Mesothelial cell of epicardium (in vitro differentiated cells): ENCODE measurements at regions not wholly inside any gene's neighbourhood (a gene's known extent, or its start where the extent isn't known, plus 50 kb on each side); places are given as distances from the start of the nearest gene placed in this dataset.

Experiments
- DNase-seq, 2 experiments: peaks; one replicate each; pipeline ENCODE4 v3.0.0; 2021; ENCODE audit warnings: low spot score in 2 of 2; ENCODE audit not compliant: unreplicated experiment in 2 of 2
- H3K27ac Mint-ChIP-seq: 2 replicates; pipeline ENCODE4 v1.8.0; 2021; ENCODE audit warnings: mixed read lengths
- H3K27me3 Mint-ChIP-seq: 2 replicates; pipeline ENCODE4 v1.8.0; 2021; ENCODE audit warnings: low read depth, mixed read lengths
- H3K36me3 Mint-ChIP-seq: 2 replicates; pipeline ENCODE4 v1.8.0; 2021; ENCODE audit warnings: mixed read lengths
- H3K4me1 Mint-ChIP-seq: 2 replicates; pipeline ENCODE4 v1.8.0; 2021; ENCODE audit warnings: mixed read lengths
- H3K4me3 Mint-ChIP-seq: 2 replicates; pipeline ENCODE4 v1.8.0; 2021; ENCODE audit warnings: mild to moderate bottlenecking, moderate library complexity, mixed read lengths
- H3K9me3 Mint-ChIP-seq: 2 replicates; pipeline ENCODE4 v1.8.0; 2021; ENCODE audit warnings: mixed read lengths
- CTCF ChIP-seq: fragments of 200-600 bp; sonication (generic); IDR thresholded peaks from one replicate; pipeline ENCODE4 v1.5.0; 2021; ENCODE audit warnings: antibody characterized with exemption; ENCODE audit not compliant: unreplicated experiment

GRCh38 chr10:9193120-9193519, 1138.6 kb downstream of the GATA3 start:
- TF ChIP-seq CTCF = no peak
- Mint-ChIP-seq H3K36me3 (no peaks in the 10 kb centered on the region), H3K9me3 (no peaks in the 10 kb centered on the region), H3K4me1 (no peaks in the 10 kb centered on the region), H3K27ac (no peak overlapping the region), H3K27me3 (peaks cover 6% of the 10 kb centered on the region), H3K4me3 (no peak overlapping the region)
- no peak for DNase-seq

- Mint-ChIP-seq H3K27me3 (peaks cover 6% of the 10 kb centered on the region), H3K9me3 (no peaks in the 10 kb centered on the region), H3K36me3 (no peaks in the 10 kb centered on the region), H3K4me1 (peaks cover 2% of the 10 kb centered on the region), H3K4me3 (no peak overlapping the region), H3K27ac (no peak overlapping the region)
- no peak for DNase-seq
- no peak for TF ChIP-seq CTCF
Measured at GRCh38 chr10:9195385-9195784, 1140.9 kb downstream of the GATA3 start.

- Mint-ChIP-seq H3K4me1 (peaks cover 2% of the 10 kb centered on the region), H3K27ac (no peak overlapping the region), H3K4me3 (no peak overlapping the region), H3K9me3 (no peaks in the 10 kb centered on the region), H3K36me3 (no peaks in the 10 kb centered on the region), H3K27me3 (peaks cover 6% of the 10 kb centered on the region)
- no peak for TF ChIP-seq CTCF
- DNase-seq = no peak
Measured at GRCh38 chr10:9198611-9199010, 1144.1 kb downstream of the GATA3 start.

GRCh38 chr10:9205558-9205957, 1151.1 kb downstream of the GATA3 start:
- Mint-ChIP-seq H3K27ac (no peak overlapping the region), H3K4me1 (peaks cover 3% of the 10 kb centered on the region), H3K27me3 (no peaks in the 10 kb centered on the region), H3K4me3 (no peak overlapping the region), H3K9me3 (no peaks in the 10 kb centered on the region), H3K36me3 (no peaks in the 10 kb centered on the region)
- no peak for DNase-seq
- no peak for TF ChIP-seq CTCF

- Mint-ChIP-seq H3K4me1 (peaks cover 10% of the 10 kb centered on the region), H3K36me3 (no peaks in the 10 kb centered on the region), H3K27me3 (no peaks in the 10 kb centered on the region), H3K9me3 (no peaks in the 10 kb centered on the region), H3K4me3 (no peak overlapping the region), H3K27ac (no peak overlapping the region)
- DNase-seq = peak; percentile 28 to 84
- peak; percentile 99 for TF ChIP-seq CTCF
Measured at GRCh38 chr10:9209105-9209798, 1154.8 kb downstream of the GATA3 start.
